GM21619 (cell line): ENCODE measurements at regions not wholly inside any gene's neighbourhood (a gene's known extent, or its start where the extent isn't known, plus 50 kb on each side); places are given as distances from the start of the nearest gene placed in this dataset.

Source experiments
- ATAC-seq: cut with Tn5 transposase; IDR thresholded peaks from one replicate; pipeline ENCODE4 v1.9.1; 2021; ENCODE audit not compliant: unreplicated experiment

DNA sequence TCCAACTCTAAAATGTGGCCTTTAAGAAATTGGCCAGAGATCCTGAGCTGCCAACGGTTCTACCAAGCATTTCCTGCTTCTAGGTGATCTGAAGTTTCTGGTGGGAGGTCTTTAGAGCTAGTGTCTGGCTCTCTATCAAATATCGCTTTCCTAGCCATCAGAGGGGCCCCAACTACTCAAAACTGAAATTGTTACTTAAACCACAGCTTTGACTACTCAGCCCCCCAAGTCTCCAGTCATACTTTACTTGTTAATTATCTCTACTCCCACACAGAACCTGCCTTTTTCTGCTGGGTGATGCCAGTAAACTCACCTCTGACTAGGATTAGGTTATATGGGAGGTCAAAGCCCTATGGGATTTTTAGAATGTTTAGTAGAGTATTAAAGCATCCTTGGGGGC lies 95.1 kb downstream of the FASLG start:
- ATAC-seq: no peak

DNA sequence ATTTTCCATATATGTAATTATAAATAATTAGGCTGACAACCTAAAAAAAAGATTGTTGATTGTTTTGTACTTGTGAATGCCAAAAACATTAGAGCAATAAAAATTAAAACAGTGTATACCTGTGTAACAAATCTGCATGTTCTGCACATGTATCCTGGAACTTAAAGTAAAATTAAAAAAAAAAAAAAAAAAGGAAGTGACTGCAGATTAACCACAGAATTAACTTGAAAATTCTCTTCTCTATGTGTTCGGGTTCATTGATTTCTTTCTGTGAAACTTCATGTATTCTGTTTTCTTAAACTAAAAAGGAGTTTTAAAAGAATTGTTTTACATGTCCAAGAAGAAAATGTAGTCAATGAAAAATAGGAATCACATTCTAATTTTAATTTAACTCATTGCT lies 95.7 kb downstream of the FASLG start:
- no peak for ATAC-seq

DNA sequence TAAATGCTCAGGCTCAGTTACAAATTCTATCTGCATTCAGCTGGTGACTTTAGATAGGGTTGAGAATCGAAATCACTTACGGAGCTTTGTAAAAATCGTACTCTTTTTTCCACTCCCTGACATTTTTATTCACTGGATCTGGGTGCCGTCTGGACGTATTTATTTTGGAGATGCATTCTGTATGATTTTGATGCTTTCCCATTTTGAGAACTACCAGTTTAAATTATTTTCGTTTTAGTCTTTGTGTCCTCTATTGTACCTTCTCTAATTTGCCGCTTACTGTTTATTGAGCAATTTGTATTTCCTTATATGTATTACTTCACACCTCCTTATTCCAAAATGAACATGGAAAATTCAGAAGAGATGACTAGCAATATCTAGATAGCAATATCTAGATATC lies 96.2 kb downstream of the FASLG start:
- no peak for ATAC-seq

DNA sequence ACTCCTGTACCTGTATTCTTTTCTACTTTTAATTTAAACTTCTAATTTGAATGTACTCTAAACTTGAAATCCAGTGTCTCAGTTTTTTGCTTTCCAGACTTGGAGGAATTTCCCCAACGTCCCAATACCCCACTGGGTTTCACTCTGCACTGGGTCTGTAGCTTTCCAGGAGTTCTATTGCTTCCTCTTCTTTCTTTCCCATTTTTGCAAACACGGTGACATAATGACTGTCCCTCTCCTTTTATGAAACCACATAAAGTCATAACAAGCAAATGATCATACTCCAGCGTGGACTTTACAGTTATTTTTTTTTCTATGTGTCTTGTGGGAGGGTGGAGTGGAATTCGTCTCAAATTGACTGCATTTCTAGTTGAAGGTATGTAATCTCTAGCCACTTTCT lies 97.1 kb downstream of the FASLG start:
- no peak for ATAC-seq

DNA sequence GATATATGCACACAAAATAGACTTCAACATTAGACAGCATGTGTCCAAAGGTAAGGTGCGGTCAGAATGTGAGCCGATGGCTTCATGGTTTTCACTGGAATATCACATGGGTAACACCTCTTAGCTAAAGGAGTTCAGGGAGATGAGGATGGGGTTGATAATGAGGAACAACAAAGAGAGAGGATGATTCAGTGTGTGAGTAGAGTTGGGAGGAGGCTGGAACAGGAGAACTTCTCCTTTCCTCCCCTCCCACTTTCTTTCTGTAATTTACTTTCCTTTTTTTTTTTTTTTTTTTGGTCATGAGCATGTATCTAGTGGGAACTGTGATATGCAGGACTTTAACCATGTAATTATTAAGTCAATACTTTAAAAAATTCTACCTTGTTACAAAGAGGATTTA lies 99.4 kb downstream of the FASLG start:
- ATAC-seq: no peak

DNA sequence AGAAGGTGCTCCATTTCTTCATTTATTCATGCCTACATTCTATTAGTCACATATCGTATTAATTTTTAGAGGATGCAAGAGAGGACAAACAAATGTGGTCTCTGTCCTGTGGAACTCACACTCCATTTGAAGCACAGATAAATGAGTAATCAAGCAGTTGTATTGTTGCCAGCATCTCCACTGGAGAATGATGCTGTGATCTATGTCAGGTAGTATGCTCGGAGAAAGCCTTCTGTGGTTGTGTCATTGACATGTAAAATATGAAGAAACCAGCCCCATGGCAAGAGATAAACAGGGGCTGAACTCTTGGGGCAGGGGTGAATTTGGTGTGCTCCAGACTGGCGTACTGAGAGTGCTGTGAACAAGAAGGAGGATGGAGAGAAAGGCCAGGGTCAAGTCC lies 101.2 kb downstream of the FASLG start:
- ATAC-seq: no peak

DNA sequence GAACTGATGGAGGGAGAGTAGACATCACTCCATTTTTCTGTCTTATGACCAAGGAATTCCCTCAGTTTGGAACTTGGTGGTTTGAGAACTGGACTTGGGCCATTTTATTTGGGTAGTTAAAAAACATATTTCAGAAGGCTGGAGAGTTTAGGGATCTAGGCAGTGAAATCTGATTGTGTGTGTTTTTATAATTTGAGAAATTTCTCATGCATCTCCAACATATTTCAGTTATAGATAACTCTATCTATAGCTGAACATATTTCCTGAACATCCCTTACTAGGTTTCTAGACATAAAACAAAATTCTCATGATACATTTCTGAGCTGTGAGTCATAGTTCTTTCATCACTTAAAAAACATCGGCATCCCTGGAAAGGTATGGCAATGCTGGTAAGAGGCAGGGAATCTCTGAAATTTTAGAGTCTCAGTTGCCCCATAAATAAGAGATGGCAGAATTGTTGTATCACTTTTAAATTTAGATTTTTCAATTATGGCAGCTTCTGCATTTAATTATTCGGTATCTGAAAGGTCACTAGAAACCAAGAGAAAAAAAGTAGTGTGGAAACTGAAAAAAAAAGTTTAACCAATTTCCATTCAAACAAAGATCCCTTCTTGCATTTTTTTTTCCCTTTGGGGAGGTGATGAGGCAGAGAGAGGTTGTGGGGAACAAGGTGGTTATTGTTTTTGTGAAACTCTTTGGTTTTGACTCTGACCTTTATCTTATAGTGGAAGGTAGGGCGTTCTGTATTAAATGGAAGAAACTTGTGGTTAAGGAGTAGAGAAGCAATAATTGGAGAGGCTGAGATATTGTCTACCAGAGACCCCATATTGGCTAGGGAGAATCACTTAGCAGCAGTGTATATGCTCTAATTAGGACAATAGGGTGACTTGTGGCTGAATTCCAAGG lies 102.9 kb downstream of the FASLG start:
- ATAC-seq: no peak

DNA sequence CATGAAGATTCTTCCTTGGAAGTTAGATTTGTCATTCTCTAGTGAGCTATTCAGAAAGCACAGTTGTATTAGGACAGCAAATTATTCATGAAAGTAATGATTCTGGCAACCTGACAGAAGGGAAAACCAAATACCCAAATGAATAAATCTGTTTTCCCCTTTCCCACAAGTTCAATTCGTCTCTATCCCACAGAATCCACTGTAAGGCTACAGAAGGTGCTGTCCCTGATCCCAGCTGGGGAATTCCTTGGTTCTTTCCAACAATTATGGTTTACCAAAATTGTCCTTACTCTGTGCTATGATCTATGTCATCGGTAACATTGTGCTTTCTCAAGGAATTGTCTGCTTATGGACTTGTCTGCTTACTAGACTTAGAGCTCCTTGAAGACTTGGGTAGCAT lies 104.2 kb downstream of the FASLG start:
- no peak for ATAC-seq

DNA sequence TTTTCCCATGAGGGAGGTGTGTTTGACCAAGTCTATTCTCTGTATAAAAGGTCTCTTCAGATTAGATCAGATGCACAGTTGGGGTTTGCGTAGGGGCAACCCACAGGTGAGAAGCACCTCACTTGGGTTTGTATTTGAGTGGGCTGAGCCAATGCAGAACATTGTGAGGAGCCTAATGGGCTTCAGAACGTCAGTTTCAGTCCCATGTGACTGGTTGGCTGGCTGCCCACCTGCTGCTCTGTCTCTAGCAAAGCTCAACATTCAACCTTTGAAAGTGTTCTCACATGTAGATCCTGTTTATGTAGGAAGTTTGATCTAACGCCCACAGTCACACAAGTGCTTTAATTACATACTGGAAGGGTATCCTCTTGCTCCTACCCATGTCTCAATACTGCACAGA lies 105.5 kb downstream of the FASLG start:
- no peak for ATAC-seq

DNA sequence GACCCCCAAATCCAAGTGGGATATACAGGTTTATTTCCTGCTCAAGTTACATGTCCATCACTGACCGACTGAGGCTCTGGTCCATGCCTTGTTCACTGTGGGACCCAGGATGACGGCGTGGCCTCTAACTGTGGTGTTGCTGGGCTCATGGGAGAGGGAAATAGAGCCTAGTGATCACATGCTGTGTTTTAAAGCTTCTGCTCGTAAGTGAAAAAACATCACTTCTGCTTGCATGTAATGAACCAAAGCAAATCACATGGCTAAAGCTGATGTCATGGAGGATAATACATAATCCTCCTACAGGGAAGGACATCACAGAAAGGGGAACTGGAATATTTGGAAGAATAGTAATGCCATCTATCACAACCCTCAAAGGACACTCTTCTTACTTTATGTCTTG lies 107.6 kb downstream of the FASLG start:
- no peak for ATAC-seq

DNA sequence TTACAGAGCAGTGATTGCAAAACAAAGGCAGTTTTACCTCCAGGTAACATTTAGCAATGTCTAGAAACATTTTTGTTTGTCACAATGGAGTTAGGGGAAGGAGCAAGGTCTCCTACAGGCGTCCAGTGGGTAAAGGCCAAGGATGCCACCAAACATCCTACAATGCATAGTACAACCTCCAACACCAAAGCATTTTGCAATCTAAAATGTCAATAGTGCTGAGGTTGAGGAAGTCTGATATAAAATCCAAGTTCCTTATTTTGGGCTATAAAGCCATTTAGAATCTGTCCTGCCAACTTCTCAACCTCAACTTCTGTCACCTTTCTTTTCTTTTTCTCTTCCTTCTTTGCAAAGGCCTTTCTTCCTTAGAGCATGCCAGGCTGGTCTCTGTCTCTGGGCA lies 111.2 kb downstream of the FASLG start:
- no peak for ATAC-seq

DNA sequence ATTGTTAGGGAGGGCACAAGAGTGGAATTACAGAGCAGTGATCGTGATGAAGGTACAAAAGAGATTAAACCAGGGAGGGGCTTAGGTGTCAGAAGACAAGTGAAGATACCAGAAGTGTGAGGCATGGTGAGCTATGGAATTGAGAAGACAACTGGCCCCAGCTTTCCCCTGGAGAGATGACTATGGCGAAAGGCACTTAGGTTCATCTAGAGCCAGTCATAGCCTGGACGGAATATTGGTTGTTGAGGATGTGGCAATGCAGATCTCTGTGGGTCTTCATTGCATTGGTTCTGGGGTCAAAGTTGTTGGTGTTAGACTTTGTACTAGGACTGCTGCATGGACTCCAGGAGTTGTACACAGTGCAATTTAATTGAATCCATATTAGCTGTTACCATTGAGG lies 115.7 kb downstream of the FASLG start:
- no peak for ATAC-seq

DNA sequence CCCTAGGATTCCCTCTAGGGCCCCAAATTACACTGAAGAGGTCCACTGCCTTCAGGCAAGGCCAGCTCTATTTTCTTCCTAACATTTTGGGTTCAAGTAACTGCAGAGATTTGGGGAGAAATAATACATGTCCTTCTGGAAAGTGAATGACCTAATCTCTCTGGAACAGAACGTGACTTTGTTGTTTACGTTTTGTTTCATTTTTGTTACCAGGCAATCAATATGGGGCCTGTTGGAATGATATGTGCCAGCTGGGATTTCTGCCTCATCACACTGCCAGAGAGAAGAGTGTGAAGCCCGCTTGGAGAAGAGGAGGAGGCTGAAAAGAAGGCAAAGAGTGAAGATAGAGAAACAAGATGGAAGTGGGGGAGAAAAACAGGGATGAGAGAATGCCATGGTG lies 116.7 kb downstream of the FASLG start:
- no peak for ATAC-seq

DNA sequence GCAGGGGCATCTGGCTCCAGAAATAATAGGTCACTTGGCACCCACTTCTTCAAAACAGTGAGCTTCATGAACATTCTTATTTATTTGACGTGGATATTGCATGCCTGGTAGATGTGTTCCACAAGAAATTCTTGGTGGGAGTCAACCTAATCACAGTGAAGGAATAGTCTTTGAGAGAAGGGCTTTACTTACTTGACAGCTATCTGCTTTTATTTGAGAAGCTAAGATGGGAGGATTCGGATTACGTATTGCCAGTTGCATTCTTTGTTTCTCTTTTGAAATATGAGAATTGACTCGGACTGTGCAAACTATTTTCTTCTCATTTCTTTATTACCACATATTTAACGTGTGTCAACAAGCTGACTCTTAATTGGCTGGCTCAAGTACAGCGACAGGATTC lies 117.2 kb downstream of the FASLG start:
- no peak for ATAC-seq

DNA sequence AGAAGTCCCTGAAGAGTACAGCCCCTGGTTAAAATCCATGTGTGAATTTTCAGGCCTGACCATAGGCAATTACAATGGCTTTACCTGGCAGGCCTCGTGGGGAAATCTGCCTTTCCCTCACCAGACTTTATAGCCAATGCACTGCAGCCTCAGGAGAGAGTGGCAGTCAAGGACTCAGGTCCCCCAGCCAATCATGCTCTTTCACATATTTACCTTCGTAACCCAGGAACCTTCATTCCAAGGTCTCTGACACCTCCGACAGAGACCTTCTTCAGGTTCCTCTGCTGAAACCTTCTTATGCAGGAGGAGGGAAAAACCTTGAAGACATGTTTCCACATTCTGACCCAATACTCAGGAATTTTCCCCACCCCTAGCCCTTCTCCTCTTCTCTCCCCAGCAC lies 118.9 kb downstream of the FASLG start:
- no peak for ATAC-seq

DNA sequence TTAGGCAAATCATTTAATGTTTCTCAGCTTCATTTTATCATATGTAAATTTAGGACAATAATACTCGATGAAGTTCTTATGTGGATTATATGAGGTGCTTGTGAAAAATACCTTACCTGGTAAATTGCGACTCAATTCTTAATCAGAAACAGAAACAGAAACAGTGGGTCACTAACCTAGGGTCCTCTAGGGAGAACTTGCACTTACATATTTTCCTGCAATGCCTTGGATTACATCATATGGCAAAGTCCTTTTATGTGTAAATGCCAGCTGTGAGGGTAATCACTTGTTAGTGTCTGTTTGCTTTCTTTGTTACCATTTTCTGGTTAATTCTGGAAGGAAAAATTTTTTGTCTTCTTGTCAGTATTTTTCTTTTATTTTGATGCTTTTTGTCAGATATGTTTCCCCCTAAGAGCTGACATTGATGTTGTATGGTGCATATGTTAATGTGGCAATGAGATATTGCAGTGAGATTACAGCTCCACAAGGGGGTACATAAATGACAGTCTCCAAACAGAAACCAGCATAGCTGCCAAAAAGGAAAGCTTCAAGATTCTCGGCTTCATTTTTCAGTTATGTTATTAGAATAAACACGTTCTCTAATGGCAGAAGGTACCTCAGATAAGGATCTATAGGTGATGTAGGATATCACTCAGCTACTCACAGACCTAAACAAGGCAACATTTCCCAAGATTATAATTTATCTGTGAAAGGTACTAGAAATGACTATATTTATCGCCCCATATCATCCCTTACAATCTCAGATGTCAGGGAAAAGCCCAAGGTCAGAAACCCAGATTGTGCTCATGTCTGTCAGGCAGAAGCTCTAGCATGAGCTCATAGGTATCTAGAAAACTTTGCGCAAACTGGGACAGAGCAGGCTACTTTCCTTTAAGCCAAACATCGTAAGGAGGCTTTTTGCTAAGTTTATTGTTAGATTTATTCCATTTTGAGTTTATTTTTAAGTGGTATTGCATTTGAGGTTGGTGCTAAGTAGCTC lies 119.9 kb downstream of the FASLG start:
- ATAC-seq: peak; percentile 59

DNA sequence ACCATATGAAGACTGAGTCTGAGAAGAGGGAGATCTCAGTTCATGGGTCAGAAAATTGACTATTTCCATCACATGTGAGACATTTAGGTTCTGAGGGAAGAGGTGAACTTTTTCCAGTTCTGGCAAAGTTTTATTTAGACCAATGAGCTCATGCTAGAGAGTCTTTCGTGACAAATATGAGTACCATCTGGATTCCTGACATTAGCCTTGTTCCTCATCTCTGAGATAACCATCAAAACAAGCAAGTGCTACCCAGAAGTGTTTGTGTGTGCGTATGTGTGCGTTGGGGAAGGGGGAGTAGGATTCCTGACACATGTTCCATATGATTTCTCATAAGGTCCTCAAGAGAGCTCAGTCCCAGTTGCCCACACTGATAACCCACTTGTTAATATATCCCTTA lies 120.6 kb downstream of the FASLG start:
- ATAC-seq: no peak

DNA sequence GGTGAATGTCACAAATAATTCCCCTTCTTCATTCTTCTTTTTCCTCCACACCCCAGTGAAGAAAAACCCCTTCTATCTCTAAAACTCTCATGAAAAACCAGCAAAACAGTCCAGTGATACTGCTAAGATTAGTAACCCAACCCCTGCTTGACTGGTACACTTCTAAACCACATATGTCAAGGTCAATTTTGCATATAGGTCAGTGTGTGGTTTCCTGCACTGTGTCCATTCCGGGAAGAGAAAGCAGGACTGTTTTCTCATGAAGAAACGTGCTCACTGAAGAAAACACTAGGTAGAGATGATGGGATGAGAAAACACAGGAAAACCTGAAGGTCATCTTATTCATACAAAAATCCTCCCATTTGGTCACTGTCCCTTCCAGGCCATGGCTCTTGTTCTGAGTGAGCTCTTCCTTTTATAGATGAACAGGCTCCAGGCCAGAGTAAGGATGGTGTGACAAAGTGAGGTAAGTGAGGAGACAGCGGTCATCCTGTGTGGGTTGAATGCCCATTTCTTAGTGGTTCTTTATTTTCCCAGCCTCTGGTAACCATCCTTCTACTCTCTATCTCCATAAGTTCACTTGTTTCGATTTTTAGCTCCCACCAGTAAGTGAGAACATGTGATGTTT lies 122.7 kb downstream of the FASLG start:
- ATAC-seq: peak; percentile 80

DNA sequence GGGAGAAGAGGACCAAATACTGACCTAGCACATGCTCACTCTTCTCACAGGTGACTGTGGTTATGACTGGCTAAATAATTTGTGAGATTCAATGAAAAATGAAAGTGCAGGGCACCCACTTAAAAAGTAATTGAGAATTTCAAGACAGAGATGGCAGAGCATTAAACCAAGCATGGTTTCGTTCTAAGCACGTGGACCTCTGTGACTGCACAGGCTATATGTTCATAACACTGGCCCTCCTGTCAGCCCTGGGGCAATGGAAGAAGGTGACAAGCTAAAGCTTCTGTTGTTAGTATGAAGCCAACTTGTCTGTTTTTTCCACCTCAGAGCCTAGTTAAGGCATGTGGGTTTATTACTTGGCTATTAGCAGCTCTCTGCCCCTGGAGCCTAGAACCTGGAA lies 130.9 kb downstream of the FASLG start:
- no peak for ATAC-seq

DNA sequence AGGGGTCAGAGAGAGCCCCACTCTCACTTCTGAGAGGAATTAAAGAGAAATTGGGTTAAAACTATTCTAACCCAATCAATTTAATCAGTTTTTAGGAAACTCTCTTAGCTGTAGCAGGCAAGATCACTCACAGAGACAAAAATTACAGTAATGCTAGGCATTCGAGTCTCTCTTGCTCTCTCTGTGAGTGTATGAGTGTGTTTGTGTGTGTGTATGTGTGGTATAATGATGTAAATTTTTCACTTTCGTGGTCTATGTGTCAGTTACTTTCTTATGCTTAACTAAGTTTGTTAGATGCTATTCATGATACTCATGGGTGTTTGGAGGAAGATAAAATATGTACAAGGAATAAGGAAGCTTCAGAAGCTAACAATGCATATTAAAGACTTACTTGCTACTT lies 131.3 kb downstream of the FASLG start:
- no peak for ATAC-seq

DNA sequence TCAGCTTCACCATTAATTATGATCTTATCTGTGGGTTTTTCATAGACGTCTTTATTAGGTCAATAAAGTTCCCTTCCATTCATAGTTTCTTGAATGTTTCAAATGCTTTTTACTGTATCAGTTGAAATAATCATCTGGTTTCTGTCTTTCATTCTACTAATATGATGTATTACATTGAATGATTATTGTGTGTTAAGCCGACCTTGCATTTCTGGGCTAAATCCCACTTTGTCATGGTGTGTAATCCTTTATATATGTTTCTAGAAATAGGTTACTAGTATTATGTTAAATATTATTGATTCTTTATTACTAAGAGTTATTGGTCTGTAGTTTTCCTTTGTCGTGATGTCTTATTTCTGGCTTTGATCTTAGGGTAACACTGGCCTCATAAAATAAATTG lies 134.9 kb downstream of the FASLG start:
- ATAC-seq: no peak

DNA sequence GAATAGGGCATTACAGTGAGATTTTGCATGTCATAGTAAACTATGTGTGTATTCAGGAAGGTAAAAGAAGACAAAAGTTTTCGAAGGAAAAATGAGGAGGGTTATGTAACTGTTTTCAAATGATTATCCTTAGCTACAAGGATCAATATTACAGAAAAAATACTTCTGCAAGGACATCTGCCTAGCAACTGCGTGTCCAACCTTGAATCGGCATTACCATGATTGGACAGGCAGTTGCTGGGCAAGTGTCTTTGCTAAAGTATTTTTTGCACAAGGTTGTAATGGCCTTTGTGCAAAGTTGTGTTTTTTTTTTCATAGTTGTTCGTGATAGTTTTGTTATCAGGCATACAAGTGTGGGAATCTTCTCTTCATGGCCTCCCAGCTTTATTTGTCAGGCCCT lies 136.8 kb downstream of the FASLG start:
- no peak for ATAC-seq
